Neural progenitor cell (in vitro differentiated cells): ENCODE measurements at regions not wholly inside any gene's neighbourhood (a gene's known extent, or its start where the extent isn't known, plus 50 kb on each side); places are given as distances from the start of the nearest gene placed in this dataset.

Source experiments
- DNase-seq: peaks from one replicate; pipeline ENCODE4 v3.0.0-alpha.2; 2016; ENCODE audit warnings: low spot score
- H2AFZ ChIP-seq: fragments of 200-600 bp; sonication (generic); replicated peaks from 2 replicates; pipeline ENCODE4 v1.6.1; 2016; ENCODE audit warnings: antibody characterized with exemption
- H3F3A ChIP-seq: fragments of 200-600 bp; sonication (generic); 2 replicates; pipeline ENCODE4 v1.6.1; 2016; ENCODE audit warnings: antibody characterized with exemption, low read depth
- H3K27ac ChIP-seq: fragments of 200-600 bp; sonication (generic); 2 replicates; pipeline ENCODE4 v1.5.1; 2016; ENCODE audit warnings: mild to moderate bottlenecking
- H3K27me3 ChIP-seq: fragments of 200-600 bp; sonication (generic); 2 replicates; pipeline ENCODE4 v1.6.1; 2016; ENCODE audit warnings: mild to moderate bottlenecking, moderate library complexity
- H3K36me3 ChIP-seq: fragments of 200-600 bp; sonication (generic); 2 replicates; pipeline ENCODE4 v1.5.1; 2016
- H3K4me1 ChIP-seq: fragments of 200-600 bp; sonication (generic); 2 replicates; pipeline ENCODE4 v1.6.1; 2016; ENCODE audit warnings: mixed run types
- H3K4me2 ChIP-seq: fragments of 200-600 bp; sonication (generic); 2 replicates; pipeline ENCODE4 v1.6.1; 2016
- H3K4me3 ChIP-seq: fragments of 200-600 bp; sonication (generic); 2 replicates; pipeline ENCODE4 v1.5.1; 2016
- H3K79me2 ChIP-seq: fragments of 200-600 bp; sonication (generic); 2 replicates; pipeline ENCODE4 v1.6.1; 2016; ENCODE audit warnings: low read depth
- H3K9ac ChIP-seq: fragments of 200-600 bp; sonication (generic); 2 replicates; pipeline ENCODE4 v1.6.1; 2016
- H3K9me3 ChIP-seq: fragments of 200-600 bp; sonication (generic); 2 replicates; pipeline ENCODE4 v1.5.1; 2016; ENCODE audit warnings: low read depth
- H4K20me1 ChIP-seq: fragments of 200-600 bp; sonication (generic); 2 replicates; pipeline ENCODE4 v1.6.1; 2016; ENCODE audit warnings: low read depth
- H3K27ac Mint-ChIP-seq: 3 replicates; pipeline ENCODE4 v1.8.0; 2021; ENCODE audit warnings: mixed read lengths
- H3K27me3 Mint-ChIP-seq: 2 replicates; pipeline ENCODE4 v1.8.0; 2022; ENCODE audit warnings: low read depth, mild to moderate bottlenecking, inconsistent platforms, moderate library complexity, mixed read lengths; ENCODE audit not compliant: insufficient read depth
- H3K36me3 Mint-ChIP-seq: 3 replicates; pipeline ENCODE4 v1.8.0; 2021; ENCODE audit warnings: mixed read lengths
- H3K4me1 Mint-ChIP-seq: 3 replicates; pipeline ENCODE4 v1.8.0; 2021; ENCODE audit warnings: mixed read lengths
- H3K4me3 Mint-ChIP-seq: 3 replicates; pipeline ENCODE4 v1.8.0; 2021; ENCODE audit warnings: mild to moderate bottlenecking, moderate library complexity, mixed read lengths
- H3K9me3 Mint-ChIP-seq: 3 replicates; pipeline ENCODE4 v1.8.0; 2020; ENCODE audit warnings: mixed read lengths
- EZH2 ChIP-seq: fragments of 200-600 bp; sonication (generic); IDR thresholded peaks from 2 replicates; pipeline ENCODE4 v1.6.1; 2017; ENCODE audit warnings: antibody characterized with exemption, mild to moderate bottlenecking, moderate library complexity
- EZH2phosphoT487 ChIP-seq: fragments of 200-600 bp; sonication (generic); IDR thresholded peaks from 2 replicates; pipeline ENCODE4 v1.6.1; 2017; ENCODE audit warnings: antibody characterized with exemption
- TF ChIP-seq, protein P1 (sequence below): fragments of 200-600 bp; sonication (generic); IDR thresholded peaks from 2 replicates; pipeline ENCODE4 v1.5.1; 2017; ENCODE audit warnings: antibody characterized with exemption, mild to moderate bottlenecking

DNA sequence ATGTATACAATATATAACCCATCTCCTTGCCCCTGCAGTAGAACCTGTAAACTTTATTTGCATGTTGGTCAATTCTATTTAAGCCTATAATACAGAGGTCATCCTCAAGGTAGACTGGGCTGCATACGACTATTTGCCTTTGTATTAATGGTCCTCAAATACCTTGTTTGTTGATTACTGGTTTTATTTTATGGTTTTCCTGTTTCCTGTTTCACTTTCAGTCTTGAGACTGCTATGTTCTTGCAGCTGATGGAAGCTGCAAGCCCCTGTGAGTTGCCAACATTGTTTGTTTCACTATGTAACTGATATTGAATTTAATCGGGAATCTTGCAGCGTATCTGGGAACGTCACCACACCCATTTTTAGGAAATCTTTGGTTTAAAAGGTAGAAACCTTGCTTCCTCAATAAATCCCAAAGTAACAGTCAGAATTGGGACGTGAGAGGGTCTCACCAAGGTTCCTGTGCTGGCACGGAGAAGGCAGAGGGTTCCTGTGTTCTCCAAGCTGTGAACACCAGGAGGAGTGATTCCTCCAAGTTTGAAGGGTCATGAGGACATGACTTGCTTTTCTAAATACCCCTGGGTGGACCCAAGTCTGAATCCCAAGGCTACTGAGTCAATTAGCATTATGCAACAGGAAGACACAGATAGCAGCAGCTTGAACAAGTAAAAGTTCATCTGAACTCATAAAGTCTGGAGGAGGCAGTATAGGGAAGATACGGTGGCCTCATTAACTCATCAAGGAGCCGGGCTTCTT is 110.6 kb upstream of the PNPLA4 start:
- peaks cover 9% of the 10 kb centered on the region for H3K4me1 ChIP-seq
- Mint-ChIP-seq H3K36me3 (no peaks in the 10 kb centered on the region), H3K9me3 (no peaks in the 10 kb centered on the region), H3K4me1 (peaks cover 28% of the 10 kb centered on the region), H3K4me3 (no peak overlapping the region), H3K27me3 (peaks cover 7% of the 10 kb centered on the region), H3K27ac (no peak overlapping the region)
- no peak for DNase-seq
- H3K79me2 ChIP-seq = no peaks in the 10 kb centered on the region
- TF ChIP-seq, protein P1, sequence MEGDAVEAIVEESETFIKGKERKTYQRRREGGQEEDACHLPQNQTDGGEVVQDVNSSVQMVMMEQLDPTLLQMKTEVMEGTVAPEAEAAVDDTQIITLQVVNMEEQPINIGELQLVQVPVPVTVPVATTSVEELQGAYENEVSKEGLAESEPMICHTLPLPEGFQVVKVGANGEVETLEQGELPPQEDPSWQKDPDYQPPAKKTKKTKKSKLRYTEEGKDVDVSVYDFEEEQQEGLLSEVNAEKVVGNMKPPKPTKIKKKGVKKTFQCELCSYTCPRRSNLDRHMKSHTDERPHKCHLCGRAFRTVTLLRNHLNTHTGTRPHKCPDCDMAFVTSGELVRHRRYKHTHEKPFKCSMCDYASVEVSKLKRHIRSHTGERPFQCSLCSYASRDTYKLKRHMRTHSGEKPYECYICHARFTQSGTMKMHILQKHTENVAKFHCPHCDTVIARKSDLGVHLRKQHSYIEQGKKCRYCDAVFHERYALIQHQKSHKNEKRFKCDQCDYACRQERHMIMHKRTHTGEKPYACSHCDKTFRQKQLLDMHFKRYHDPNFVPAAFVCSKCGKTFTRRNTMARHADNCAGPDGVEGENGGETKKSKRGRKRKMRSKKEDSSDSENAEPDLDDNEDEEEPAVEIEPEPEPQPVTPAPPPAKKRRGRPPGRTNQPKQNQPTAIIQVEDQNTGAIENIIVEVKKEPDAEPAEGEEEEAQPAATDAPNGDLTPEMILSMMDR = no peak
- no peak for TF ChIP-seq EZH2phosphoT487
- TF ChIP-seq EZH2 = no peak
- no peak overlapping the region for H2AFZ ChIP-seq
- no peak overlapping the region for H3K4me3 ChIP-seq
- peaks cover 4% of the 10 kb centered on the region for H3K9me3 ChIP-seq
- H3K36me3 ChIP-seq = no peaks in the 10 kb centered on the region
- H3K27me3 ChIP-seq = no peaks in the 10 kb centered on the region
- H3K27ac ChIP-seq = no peak overlapping the region
- no peak overlapping the region for H3K4me2 ChIP-seq
- H3F3A ChIP-seq = peaks cover 6% of the 10 kb centered on the region
- H3K9ac ChIP-seq = no peak overlapping the region
- H4K20me1 ChIP-seq = no peaks in the 10 kb centered on the region

- Mint-ChIP-seq H3K4me1 (peaks cover 23% of the 10 kb centered on the region), H3K36me3 (no peaks in the 10 kb centered on the region), H3K27ac (no peak overlapping the region), H3K4me3 (no peak overlapping the region), H3K27me3 (peaks cover 7% of the 10 kb centered on the region), H3K9me3 (no peaks in the 10 kb centered on the region)
- Histone ChIP-seq H3K36me3 (no peaks in the 10 kb centered on the region), H3K4me1 (peaks cover 5% of the 10 kb centered on the region), H3K79me2 (no peaks in the 10 kb centered on the region), H3K27me3 (no peaks in the 10 kb centered on the region), H3K9ac (no peak overlapping the region), H4K20me1 (no peaks in the 10 kb centered on the region), H3F3A (peaks cover under 1% of the 10 kb centered on the region), H3K4me2 (no peak overlapping the region), H3K27ac (no peak overlapping the region), H2AFZ (no peak overlapping the region), H3K9me3 (no peaks in the 10 kb centered on the region), H3K4me3 (no peak overlapping the region)
- no peak for TF ChIP-seq EZH2
- TF ChIP-seq, protein P1 = no peak
- TF ChIP-seq EZH2phosphoT487 = no peak
- DNase-seq = no peak
Measured at GRCh38 chrX:8036914-8037313, 109.7 kb upstream of the PNPLA4 start.

GRCh38 chrX:8034058-8034457 is 106.8 kb upstream of the PNPLA4 start:
- Mint-ChIP-seq H3K4me3 (no peak overlapping the region), H3K36me3 (no peaks in the 10 kb centered on the region), H3K27me3 (peaks cover 7% of the 10 kb centered on the region), H3K4me1 (peaks cover 15% of the 10 kb centered on the region), H3K27ac (no peak overlapping the region), H3K9me3 (no peaks in the 10 kb centered on the region)
- Histone ChIP-seq H3K9me3 (no peaks in the 10 kb centered on the region), H3K9ac (no peak overlapping the region), H2AFZ (no peak overlapping the region), H3F3A (no peaks in the 10 kb centered on the region), H3K79me2 (no peaks in the 10 kb centered on the region), H3K27ac (no peak overlapping the region), H3K36me3 (no peaks in the 10 kb centered on the region), H3K4me2 (peak overlapping the region; percentile 42), H3K4me1 (peaks cover 5% of the 10 kb centered on the region), H3K27me3 (no peaks in the 10 kb centered on the region), H3K4me3 (no peak overlapping the region), H4K20me1 (no peaks in the 10 kb centered on the region)
- TF ChIP-seq EZH2phosphoT487 (no peak), EZH2 (no peak)
- TF ChIP-seq, protein P1 = no peak
- DNase-seq = peak; percentile 24
